Hepatocyte (in vitro differentiated cells): ENCODE measurements at regions not wholly inside any gene's neighbourhood (a gene's known extent, or its start where the extent isn't known, plus 50 kb on each side); places are given as distances from the start of the nearest gene placed in this dataset.
A peak's percentile ranks its signal among the peaks of the same experiment; 100 is the strongest.

Experiments
- DNase-seq: peaks from one replicate; pipeline ENCODE4 v3.0.0-alpha.2; 2016; ENCODE audit warnings: low spot score
- H2AFZ ChIP-seq: fragments of 200-600 bp; sonication (generic); 2 replicates; pipeline ENCODE4 v1.6.0; 2016; ENCODE audit warnings: antibody characterized with exemption, mild to moderate bottlenecking
- H3K27ac ChIP-seq: fragments of 200-600 bp; sonication (generic); 2 replicates; pipeline ENCODE4 v1.5.1; 2016; ENCODE audit warnings: mild to moderate bottlenecking
- H3K27me3 ChIP-seq: fragments of 200-600 bp; sonication (generic); 2 replicates; pipeline ENCODE4 v1.6.1; 2016
- H3K36me3 ChIP-seq: fragments of 200-600 bp; sonication (generic); replicated peaks from 2 replicates; pipeline ENCODE4 v1.5.1; 2016; ENCODE audit warnings: low read depth; ENCODE audit not compliant: insufficient read depth
- H3K4me1 ChIP-seq: fragments of 200-600 bp; sonication (generic); 2 replicates; pipeline ENCODE4 v1.5.1; 2016; ENCODE audit warnings: mild to moderate bottlenecking, moderate library complexity; ENCODE audit not compliant: insufficient read depth
- H3K4me2 ChIP-seq: fragments of 200-600 bp; sonication (generic); 2 replicates; pipeline ENCODE4 v1.6.0; 2016
- H3K4me3 ChIP-seq: fragments of 200-600 bp; sonication (generic); 2 replicates; pipeline ENCODE4 v1.5.1; 2016; ENCODE audit warnings: mild to moderate bottlenecking
- H3K79me2 ChIP-seq: fragments of 200-600 bp; sonication (generic); 2 replicates; pipeline ENCODE4 v1.6.0; 2017; ENCODE audit warnings: mild to moderate bottlenecking
- H3K9me2 ChIP-seq: fragments of 200-600 bp; sonication (generic); replicated peaks from 2 replicates; pipeline ENCODE4 v1.6.0; 2017; ENCODE audit warnings: mild to moderate bottlenecking; ENCODE audit not compliant: insufficient read depth
- H3K9me3 ChIP-seq: fragments of 200-600 bp; sonication (generic); 2 replicates; pipeline ENCODE4 v1.5.1; 2016; ENCODE audit warnings: low read depth, mild to moderate bottlenecking
- H4K20me1 ChIP-seq: fragments of 200-600 bp; sonication (generic); 2 replicates; pipeline ENCODE4 v1.6.0; 2016; ENCODE audit warnings: mild to moderate bottlenecking; ENCODE audit not compliant: insufficient read depth, poor library complexity, severe bottlenecking
- EZH2 ChIP-seq: fragments of 200-600 bp; sonication (generic); IDR thresholded peaks from 2 replicates; pipeline ENCODE4 v1.6.1; 2016; ENCODE audit warnings: antibody characterized with exemption, mild to moderate bottlenecking, borderline replicate concordance
- EZH2phosphoT487 ChIP-seq: fragments of 200-600 bp; sonication (generic); IDR thresholded peaks from one replicate; pipeline ENCODE4 v1.6.1; 2018; ENCODE audit warnings: antibody characterized with exemption, mild to moderate bottlenecking, low read depth, moderate library complexity; ENCODE audit not compliant: unreplicated experiment, severe bottlenecking
- WGBS: methylation state at CpG from one replicate; pipeline ENCODE4 v1.1.6; 2016; ENCODE audit warnings: low lambda C conversion rate; ENCODE audit errors: missing lambda C conversion rate; 5-methylcytosine and 5-hydroxymethylcytosine counted together
- TF ChIP-seq, protein P1 (sequence below): fragments of 200-600 bp; sonication (generic); IDR thresholded peaks from 2 replicates; pipeline ENCODE4 v1.5.1; 2016; ENCODE audit warnings: antibody characterized with exemption, mild to moderate bottlenecking; ENCODE audit not compliant: poor library complexity

DNA sequence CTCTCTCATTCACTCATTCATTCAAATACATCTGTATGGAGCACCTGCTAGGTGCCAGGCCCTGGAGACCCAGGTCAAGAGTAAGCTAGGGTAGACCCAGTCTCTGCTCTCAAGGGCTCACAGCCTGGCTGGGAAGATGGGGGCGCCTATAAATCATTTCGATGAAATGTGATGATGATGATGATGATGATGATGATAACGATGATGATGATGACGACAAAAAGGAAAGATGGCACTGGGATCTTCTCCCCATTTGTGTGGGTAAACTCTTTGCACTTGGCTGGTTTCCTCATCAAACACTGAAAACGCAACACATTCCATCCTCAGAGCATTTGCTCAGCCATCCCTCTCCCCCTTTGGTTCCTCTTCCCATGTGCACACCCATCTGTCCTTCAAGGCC, 188.0 kb upstream of the CDYL start:
- TF ChIP-seq EZH2phosphoT487 (no peak), EZH2 (no peak)
- TF ChIP-seq, protein P1, sequence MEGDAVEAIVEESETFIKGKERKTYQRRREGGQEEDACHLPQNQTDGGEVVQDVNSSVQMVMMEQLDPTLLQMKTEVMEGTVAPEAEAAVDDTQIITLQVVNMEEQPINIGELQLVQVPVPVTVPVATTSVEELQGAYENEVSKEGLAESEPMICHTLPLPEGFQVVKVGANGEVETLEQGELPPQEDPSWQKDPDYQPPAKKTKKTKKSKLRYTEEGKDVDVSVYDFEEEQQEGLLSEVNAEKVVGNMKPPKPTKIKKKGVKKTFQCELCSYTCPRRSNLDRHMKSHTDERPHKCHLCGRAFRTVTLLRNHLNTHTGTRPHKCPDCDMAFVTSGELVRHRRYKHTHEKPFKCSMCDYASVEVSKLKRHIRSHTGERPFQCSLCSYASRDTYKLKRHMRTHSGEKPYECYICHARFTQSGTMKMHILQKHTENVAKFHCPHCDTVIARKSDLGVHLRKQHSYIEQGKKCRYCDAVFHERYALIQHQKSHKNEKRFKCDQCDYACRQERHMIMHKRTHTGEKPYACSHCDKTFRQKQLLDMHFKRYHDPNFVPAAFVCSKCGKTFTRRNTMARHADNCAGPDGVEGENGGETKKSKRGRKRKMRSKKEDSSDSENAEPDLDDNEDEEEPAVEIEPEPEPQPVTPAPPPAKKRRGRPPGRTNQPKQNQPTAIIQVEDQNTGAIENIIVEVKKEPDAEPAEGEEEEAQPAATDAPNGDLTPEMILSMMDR, result no peak
- no peaks in the 10 kb centered on the region for H3K4me1 ChIP-seq
- H3K79me2 ChIP-seq, result no peaks in the 10 kb centered on the region
- no peaks in the 10 kb centered on the region for H3K9me2 ChIP-seq
- H4K20me1 ChIP-seq, result no peaks in the 10 kb centered on the region
- H3K36me3 ChIP-seq, result no peaks in the 10 kb centered on the region
- no peak for DNase-seq
- 95% methylated on average over 5 of the region's 5 CpGs for WGBS
- H3K27me3 ChIP-seq, result no peaks in the 10 kb centered on the region
- H3K4me2 ChIP-seq, result no peak overlapping the region
- no peak overlapping the region for H3K27ac ChIP-seq
- H3K4me3 ChIP-seq, result no peak overlapping the region
- H2AFZ ChIP-seq, result no peak overlapping the region
- H3K9me3 ChIP-seq, result no peaks in the 10 kb centered on the region

DNA sequence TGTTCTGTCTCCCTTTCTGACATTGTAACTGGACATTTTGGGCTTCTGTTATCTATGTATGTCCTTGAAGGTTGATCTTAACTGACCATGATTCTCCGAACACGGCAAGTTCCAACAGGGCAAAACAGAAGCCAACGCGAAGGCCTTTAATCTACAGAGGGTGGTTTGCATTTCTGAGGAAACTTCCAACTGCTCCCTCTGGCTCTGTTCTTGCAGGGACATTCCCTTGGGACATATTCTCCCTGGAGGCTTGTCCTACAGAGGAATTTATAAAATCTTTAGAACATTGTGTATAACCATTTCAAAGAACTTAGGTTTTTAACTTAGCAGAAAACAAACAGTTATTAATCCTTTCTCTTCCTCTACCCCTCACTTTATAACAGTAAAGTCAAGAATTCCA, 189.0 kb upstream of the CDYL start:
- Histone ChIP-seq H2AFZ (no peak overlapping the region), H3K4me2 (no peak overlapping the region), H3K4me3 (no peak overlapping the region), H3K27ac (no peak overlapping the region), H3K9me3 (no peaks in the 10 kb centered on the region), H3K79me2 (no peaks in the 10 kb centered on the region), H3K9me2 (no peaks in the 10 kb centered on the region), H3K4me1 (peaks cover 1% of the 10 kb centered on the region), H3K36me3 (no peaks in the 10 kb centered on the region), H3K27me3 (no peaks in the 10 kb centered on the region), H4K20me1 (no peaks in the 10 kb centered on the region)
- TF ChIP-seq EZH2phosphoT487, result no peak
- TF ChIP-seq EZH2, result no peak
- TF ChIP-seq, protein P1, result no peak
- DNase-seq, result no peak
- WGBS, result 67% methylated on average over 4 of the region's 4 CpGs

DNA sequence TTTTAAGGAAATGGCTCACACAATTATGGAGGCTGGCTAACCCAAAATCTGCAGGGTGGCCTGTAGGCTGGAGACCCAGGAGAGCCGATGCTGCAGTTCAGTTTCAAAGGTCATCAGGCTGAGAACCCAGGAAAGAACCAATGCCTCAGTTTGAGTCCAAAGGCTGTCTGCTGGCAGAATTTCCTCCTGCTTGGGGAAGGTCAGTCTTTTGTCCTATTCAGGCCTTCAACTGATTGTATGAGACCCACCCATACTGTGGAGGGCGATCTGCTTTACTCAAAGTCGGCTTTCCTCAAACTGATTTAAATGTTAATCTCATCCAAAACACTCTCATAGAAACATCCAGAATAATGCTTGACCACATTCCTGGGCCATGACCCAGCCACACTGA, 189.7 kb upstream of the CDYL start:
- no peak overlapping the region for H2AFZ ChIP-seq
- H3K27me3 ChIP-seq, result no peaks in the 10 kb centered on the region
- no peaks in the 10 kb centered on the region for H3K9me2 ChIP-seq
- H3K36me3 ChIP-seq, result no peaks in the 10 kb centered on the region
- H3K27ac ChIP-seq, result peak overlapping the region; percentile 6
- WGBS, result 93% methylated on average over 3 of the region's 3 CpGs
- no peaks in the 10 kb centered on the region for H3K79me2 ChIP-seq
- H3K4me2 ChIP-seq, result no peak overlapping the region
- no peak overlapping the region for H3K4me3 ChIP-seq
- no peaks in the 10 kb centered on the region for H3K9me3 ChIP-seq
- peaks cover 5% of the 10 kb centered on the region for H3K4me1 ChIP-seq
- H4K20me1 ChIP-seq, result no peaks in the 10 kb centered on the region
- no peak for DNase-seq
- TF ChIP-seq EZH2phosphoT487, result no peak
- TF ChIP-seq, protein P1, result no peak
- no peak for TF ChIP-seq EZH2
